Naive thymus-derived CD8-positive, alpha-beta T cell (primary cell): ENCODE measurements at regions not wholly inside any gene's neighbourhood (a gene's known extent, or its start where the extent isn't known, plus 50 kb on each side); places are given as distances from the start of the nearest gene placed in this dataset.

ENCODE experiments used
- ATAC-seq, 2 donors: fragments of 150-1000 bp; cut with Tn5 transposase in 1 of 2; sonication (Bioruptor Pico), chemical (Tn5 transposase) in 1 of 2; 1 replicate in 1 of 2; 2 replicates in 1 of 2; pipeline ENCODE4 v1.10.0; 2021; ENCODE audit warnings: mild to moderate bottlenecking in 2 of 2, moderate library complexity in 2 of 2
- POLR2A ChIA-PET: fragments of 350-600 bp; sonication (Branson Sonifier 250); formaldehyde crosslinking; loops from one replicate; lab custom pipeline; 2021; ENCODE audit warnings: antibody characterized with exemption; lab: Charles Lee
- DNase-seq, 10 donors: peaks; one replicate each; pipeline versions ENCODE4 v3.0.0 to v3.0.0-alpha.2; 2020 to 2022
- H3K27ac Mint-ChIP-seq, 10 donors: one replicate each; pipeline ENCODE4 v1.8.0; 2020 to 2022; ENCODE audit warnings: mild to moderate bottlenecking in 10 of 10, mixed read lengths in 10 of 10, moderate library complexity in 4 of 10, inconsistent platforms in 1 of 10
- H3K27me3 Mint-ChIP-seq, 5 donors: one replicate each; pipeline ENCODE4 v1.8.0; 2021 to 2022; ENCODE audit warnings: mixed read lengths in 5 of 5
- H3K36me3 Mint-ChIP-seq, 3 donors: one replicate each; pipeline ENCODE4 v1.8.0; 2020 to 2022; ENCODE audit warnings: mixed read lengths in 3 of 3, mild to moderate bottlenecking in 2 of 3, inconsistent platforms in 1 of 3
- H3K4me1 Mint-ChIP-seq, 4 donors: one replicate each; pipeline ENCODE4 v1.8.0; 2021 to 2022; ENCODE audit warnings: mixed read lengths in 4 of 4
- H3K4me3 Mint-ChIP-seq, 10 donors: one replicate each; pipeline ENCODE4 v1.8.0; 2020 to 2022; ENCODE audit warnings: mild to moderate bottlenecking in 10 of 10, mixed read lengths in 10 of 10, moderate library complexity in 6 of 10, inconsistent platforms in 1 of 10
- H3K9me3 Mint-ChIP-seq, 9 donors: one replicate each; pipeline ENCODE4 v1.8.0; 2020 to 2022; ENCODE audit warnings: mixed read lengths in 9 of 9, mild to moderate bottlenecking in 3 of 9, inconsistent platforms in 1 of 9, moderate library complexity in 1 of 9

DNA sequence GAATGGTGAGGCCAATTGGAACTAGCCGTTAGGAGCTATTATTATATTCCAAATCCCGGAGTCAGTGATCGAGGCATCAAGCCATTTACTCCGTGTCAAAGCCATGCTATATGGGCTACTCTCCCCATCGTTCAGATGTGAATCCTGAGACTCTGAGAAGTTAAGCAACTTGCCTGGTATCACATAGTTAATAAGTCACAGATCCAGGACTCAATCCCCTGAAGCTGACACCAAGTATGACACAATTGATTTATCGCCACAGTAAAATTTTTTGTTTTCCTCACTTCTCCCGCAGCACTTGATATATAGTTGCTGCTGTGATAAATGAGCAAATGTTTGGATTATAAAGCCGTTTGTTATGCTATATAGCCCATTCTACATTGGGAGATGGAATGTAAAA is 50.8 kb upstream of the TSHZ2 start:
- H3K4me1 Mint-ChIP-seq, result no peaks in the 10 kb centered on the region
- ATAC-seq (no peak), DNase-seq (no peak)
- H3K36me3 Mint-ChIP-seq, result peaks cover 0 to 3% (median 0%) of the 10 kb centered on the region in 3 donors
- no peak overlapping the region for H3K27ac Mint-ChIP-seq
- peaks cover 8 to 25% (median 18%) of the 10 kb centered on the region in 5 donors for H3K27me3 Mint-ChIP-seq
- H3K4me3 Mint-ChIP-seq, result no peak overlapping the region
- H3K9me3 Mint-ChIP-seq, result peaks cover 0 to 2% (median 0%) of the 10 kb centered on the region in 9 donors
- POLR2A ChIA-PET, result no interaction called here

DNA sequence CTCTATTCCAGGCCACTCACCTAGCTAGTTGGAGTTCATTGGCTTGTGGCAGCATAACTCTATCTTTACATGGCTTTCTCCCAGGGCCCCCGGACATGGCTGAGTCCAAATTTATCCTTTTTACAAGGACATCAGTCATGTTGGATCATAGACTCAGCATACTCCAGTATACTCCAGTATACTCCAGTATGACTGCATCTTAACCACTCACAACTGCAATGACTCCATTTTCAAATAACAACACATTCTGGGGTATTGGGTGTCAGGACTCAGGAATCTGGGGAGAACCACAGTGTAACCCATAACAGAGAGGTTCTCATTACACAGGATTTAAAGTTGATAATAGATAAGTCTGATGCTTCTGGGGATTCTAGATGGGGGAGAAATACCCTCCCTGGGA is 53.8 kb upstream of the TSHZ2 start:
- DNase-seq, result no peak
- Mint-ChIP-seq H3K4me1 (no peaks in the 10 kb centered on the region), H3K9me3 (peaks cover 0 to 7% (median 4%) of the 10 kb centered on the region in 9 donors), H3K36me3 (peaks cover 0 to 10% (median 10%) of the 10 kb centered on the region in 3 donors), H3K27ac (peak overlapping the region in 1 of 10 donors; percentile 6), H3K4me3 (no peak overlapping the region), H3K27me3 (peaks cover 4 to 20% (median 9%) of the 10 kb centered on the region in 5 donors)
- no peak for ATAC-seq
- POLR2A ChIA-PET, result no interaction called here

DNA sequence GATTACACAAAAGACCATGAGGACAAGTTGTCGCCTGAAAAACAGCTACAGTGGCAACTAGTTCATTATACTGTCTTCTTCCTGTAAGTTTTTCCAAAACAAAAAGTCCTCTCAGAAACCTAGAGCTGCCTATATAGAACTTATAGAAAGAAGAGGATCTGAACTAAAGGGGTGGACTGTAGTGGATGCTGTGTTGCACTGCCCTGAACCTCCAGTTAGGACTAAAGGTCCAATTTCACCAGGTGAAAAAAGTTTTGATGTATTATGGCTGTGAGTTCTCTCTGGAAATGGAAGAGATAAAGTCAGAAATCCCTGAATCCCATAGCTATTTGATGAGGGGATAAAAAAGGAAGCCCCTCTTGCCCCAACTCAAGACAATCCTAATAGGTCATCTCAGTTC is 56.6 kb upstream of the TSHZ2 start:
- Mint-ChIP-seq H3K9me3 (peaks cover 0 to 7% (median 4%) of the 10 kb centered on the region in 9 donors), H3K36me3 (peaks cover 0 to 11% (median 10%) of the 10 kb centered on the region in 3 donors), H3K4me3 (no peak overlapping the region), H3K27ac (no peak overlapping the region), H3K4me1 (no peaks in the 10 kb centered on the region), H3K27me3 (peaks cover 0 to 4% (median 0%) of the 10 kb centered on the region in 5 donors)
- POLR2A ChIA-PET, result no interaction called here
- ATAC-seq (no peak), DNase-seq (no peak)

DNA sequence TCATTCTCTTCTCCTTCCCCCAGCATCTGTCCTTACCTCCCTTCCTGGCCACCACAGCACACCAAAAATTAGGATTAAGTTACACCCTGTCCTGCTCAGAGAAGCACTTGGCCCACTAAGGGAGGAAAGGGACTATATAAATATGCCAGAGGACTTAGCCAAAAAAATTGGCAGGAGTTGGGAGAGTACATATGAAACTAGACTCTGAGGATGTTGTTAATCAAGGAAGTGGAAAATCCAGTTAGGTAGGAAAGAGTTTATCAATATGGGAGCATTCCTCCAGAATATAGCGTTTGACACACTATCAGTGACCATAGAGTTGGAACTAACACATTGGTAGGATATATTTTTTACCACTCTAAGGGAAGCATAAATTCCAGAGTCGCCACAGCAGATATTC is 57.3 kb upstream of the TSHZ2 start:
- no peaks in the 10 kb centered on the region for H3K4me1 Mint-ChIP-seq
- POLR2A ChIA-PET, result no interaction called here
- peaks cover 0 to 7% (median 4%) of the 10 kb centered on the region in 9 donors for H3K9me3 Mint-ChIP-seq
- ATAC-seq, result no peak
- H3K4me3 Mint-ChIP-seq, result no peak overlapping the region
- DNase-seq, result no peak
- H3K27ac Mint-ChIP-seq, result peak overlapping the region in 1 of 10 donors; percentile 65
- peaks cover 0 to 11% (median 7%) of the 10 kb centered on the region in 3 donors for H3K36me3 Mint-ChIP-seq
- peaks cover 0 to 4% (median 0%) of the 10 kb centered on the region in 5 donors for H3K27me3 Mint-ChIP-seq

DNA sequence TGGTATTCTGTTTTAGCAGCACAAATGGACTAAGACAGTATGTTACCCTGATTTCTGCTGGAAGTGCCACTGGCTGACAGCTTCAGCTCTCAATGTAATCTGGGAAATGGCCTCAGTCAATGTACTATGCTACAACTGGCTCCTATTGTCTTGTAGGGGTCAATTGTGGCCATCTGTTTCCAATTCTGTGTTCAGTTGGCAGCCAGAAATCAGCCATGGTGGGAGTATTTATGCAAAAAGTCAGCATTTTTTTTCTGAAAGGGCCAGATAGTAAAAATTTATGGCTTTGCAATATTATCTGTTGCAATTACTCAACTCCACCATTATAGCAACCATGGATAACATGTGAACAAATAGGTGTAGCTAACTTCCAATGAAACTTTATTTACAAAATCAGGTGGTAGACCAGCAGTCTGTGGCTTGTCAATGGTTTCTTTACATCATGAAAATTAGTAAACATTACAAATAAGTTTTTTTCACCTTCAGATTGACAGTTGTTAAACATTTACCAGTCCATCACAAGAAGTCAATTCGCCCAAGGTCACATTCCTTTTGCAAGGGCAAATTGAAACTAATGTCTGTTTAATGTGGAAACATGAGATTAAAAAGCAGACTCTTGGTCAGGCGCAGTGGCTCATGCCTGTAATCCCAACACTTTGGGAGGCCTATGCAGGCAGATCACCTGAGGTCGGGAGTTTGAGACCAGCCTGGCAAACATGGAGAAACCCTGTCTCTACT is 58.3 kb upstream of the TSHZ2 start:
- H3K27ac Mint-ChIP-seq, result no peak overlapping the region
- no peak for DNase-seq
- peaks cover 0 to 7% (median 4%) of the 10 kb centered on the region in 9 donors for H3K9me3 Mint-ChIP-seq
- POLR2A ChIA-PET, result no interaction called here
- peaks cover 0 to 4% (median 0%) of the 10 kb centered on the region in 5 donors for H3K27me3 Mint-ChIP-seq
- H3K4me1 Mint-ChIP-seq, result peaks cover 0 to 2% (median 0%) of the 10 kb centered on the region in 4 donors
- H3K36me3 Mint-ChIP-seq, result peaks cover 0 to 11% (median 7%) of the 10 kb centered on the region in 3 donors
- no peak for ATAC-seq
- no peak overlapping the region for H3K4me3 Mint-ChIP-seq

DNA sequence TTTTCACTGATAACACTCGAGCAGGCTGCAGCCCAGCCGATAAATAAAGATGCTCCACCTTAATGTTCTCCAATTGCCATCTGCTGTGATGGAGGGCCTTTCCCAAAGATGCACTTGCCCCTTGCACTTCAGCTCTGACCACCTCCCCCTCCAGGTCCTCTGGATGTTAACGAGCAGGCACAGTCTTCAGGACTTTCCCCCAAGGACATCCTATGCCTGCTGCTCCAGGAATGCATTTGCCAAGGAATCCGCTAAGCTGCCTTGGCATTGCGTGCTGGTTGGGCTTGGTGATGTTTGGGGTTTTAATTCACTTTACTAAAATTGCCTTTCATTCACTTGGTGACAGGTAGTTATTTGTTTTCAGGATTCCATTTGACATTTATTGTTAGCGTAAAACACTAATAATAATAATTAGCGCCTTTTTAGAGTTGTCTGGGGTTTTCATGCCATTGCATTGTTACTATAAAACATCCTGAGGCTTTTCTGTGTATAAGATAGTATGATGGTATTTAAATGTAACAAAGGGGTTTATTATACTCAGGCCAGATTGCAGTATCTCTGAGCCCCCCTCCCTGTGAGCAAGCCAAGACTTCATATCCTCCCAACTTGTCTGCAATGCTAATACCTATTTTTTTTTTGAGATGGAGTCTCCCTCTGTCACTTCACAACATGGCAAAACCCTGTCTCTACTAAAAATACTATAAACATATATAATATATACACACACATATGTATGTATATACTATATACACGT is 66.7 kb upstream of the TSHZ2 start:
- POLR2A ChIA-PET, result no interaction called here
- ATAC-seq (no peak), DNase-seq (no peak)
- H3K4me1 Mint-ChIP-seq, result peaks cover 0 to 2% (median 0%) of the 10 kb centered on the region in 4 donors
- no peak overlapping the region for H3K27ac Mint-ChIP-seq
- H3K27me3 Mint-ChIP-seq, result peaks cover 5 to 31% (median 14%) of the 10 kb centered on the region in 5 donors
- no peaks in the 10 kb centered on the region for H3K36me3 Mint-ChIP-seq
- no peak overlapping the region for H3K4me3 Mint-ChIP-seq
- no peaks in the 10 kb centered on the region for H3K9me3 Mint-ChIP-seq

DNA sequence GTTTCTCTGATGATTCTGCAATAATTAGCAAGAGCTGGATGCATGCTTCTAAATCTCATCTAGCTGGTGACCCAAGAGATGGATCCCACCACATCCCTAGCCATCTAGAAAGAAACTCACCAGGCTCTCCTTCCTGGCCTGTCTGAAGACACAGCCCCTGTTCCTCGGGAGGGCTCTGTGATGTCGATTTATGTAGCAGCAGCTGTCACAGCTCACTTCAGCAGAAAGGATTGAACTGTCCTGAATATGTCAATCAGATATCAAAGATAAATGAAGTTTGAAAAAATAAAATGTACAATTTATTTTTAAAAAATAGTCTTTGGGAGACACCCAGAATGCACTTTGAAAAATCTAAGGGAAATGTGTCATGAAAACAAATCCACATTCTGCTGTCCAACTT is 67.3 kb upstream of the TSHZ2 start:
- Mint-ChIP-seq H3K27me3 (peaks cover 5 to 31% (median 14%) of the 10 kb centered on the region in 5 donors), H3K27ac (no peak overlapping the region), H3K36me3 (no peaks in the 10 kb centered on the region), H3K9me3 (no peaks in the 10 kb centered on the region), H3K4me1 (peaks cover 0 to 2% (median 0%) of the 10 kb centered on the region in 4 donors), H3K4me3 (no peak overlapping the region)
- DNase-seq (no peak), ATAC-seq (no peak)
- POLR2A ChIA-PET, result no interaction called here

DNA sequence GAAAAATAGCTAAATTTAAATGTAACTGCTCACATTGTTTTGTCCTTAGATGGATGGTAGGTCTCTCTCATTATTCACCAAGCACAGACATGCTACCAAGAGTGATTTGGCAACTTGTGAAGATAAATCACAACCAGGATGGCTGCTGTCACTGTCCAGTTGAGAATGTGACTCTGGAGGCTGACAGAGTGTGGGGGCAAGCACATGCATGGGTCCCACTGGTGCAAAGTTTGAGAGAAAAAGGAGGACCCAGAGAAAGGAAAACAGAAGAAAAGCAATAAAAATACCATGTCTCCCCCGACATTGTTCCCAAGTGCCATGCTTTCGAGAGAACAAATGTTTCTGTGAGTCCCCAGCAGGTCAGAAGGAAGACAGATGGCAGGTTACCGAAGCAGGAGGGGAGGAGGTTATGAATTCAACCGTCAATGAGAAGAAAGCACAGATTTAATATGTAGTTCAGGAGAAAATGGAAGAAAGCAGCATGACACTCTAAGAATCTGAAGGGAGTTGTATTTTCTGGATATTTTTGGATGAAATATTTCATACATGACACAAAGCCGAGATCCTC is 73.0 kb upstream of the TSHZ2 start:
- POLR2A ChIA-PET, result no interaction called here
- Mint-ChIP-seq H3K27me3 (peaks cover 15 to 50% (median 15%) of the 10 kb centered on the region in 5 donors), H3K4me3 (no peak overlapping the region), H3K9me3 (peaks cover 0 to 6% (median 1%) of the 10 kb centered on the region in 9 donors), H3K36me3 (no peaks in the 10 kb centered on the region), H3K27ac (no peak overlapping the region), H3K4me1 (peaks cover 2 to 8% (median 4%) of the 10 kb centered on the region in 4 donors)
- no peak for ATAC-seq
- DNase-seq, result no peak

DNA sequence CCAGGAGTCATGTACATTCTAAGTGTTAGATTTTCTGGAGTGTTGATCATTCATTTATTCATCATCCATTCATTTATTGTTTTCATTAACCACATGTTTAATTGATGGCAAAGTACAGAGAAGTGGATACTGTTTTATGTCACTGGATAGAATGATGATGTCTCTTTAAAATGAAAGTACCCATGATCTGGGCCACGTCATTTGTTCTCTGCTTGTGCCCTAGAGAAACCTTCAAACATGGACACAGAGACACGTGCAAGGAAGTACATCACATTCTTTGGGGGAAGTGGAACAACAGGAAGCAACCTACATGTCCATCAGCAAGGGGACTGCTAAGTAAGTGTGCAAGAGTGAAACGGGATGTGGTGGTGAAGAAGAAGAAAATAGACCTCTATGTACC is 75.8 kb upstream of the TSHZ2 start:
- H3K27ac Mint-ChIP-seq, result no peak overlapping the region
- DNase-seq, result peak in 1 of 10 donors; percentile 2
- no peak overlapping the region for H3K4me3 Mint-ChIP-seq
- POLR2A ChIA-PET, result no interaction called here
- peaks cover 2 to 8% (median 4%) of the 10 kb centered on the region in 4 donors for H3K4me1 Mint-ChIP-seq
- peak in 1 of 2 donors; percentile 27 for ATAC-seq
- peaks cover 0 to 6% (median 1%) of the 10 kb centered on the region in 9 donors for H3K9me3 Mint-ChIP-seq
- peaks cover 5 to 29% (median 10%) of the 10 kb centered on the region in 5 donors for H3K27me3 Mint-ChIP-seq
- no peaks in the 10 kb centered on the region for H3K36me3 Mint-ChIP-seq

DNA sequence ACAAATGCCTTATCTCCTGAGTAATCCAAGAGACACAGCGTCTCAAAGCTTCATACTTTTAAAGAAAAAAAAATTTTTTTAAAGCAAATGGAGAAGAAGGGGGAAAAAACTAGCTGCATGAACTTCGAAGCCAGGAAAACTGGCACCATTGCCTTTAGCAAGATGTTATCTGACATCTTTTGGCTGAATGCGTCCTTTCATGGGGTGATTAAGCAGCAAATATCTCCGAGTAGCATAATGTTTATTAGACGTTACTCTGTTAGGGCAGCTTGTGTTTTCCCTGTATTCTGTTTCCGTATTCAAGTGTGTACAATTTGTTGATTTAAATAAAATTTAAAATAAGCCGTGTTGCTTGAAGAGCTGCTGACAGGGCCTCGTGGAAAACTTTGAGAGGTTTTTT is 76.5 kb upstream of the TSHZ2 start:
- H3K27ac Mint-ChIP-seq, result no peak overlapping the region
- peaks cover 2 to 8% (median 4%) of the 10 kb centered on the region in 4 donors for H3K4me1 Mint-ChIP-seq
- peaks cover 0 to 6% (median 2%) of the 10 kb centered on the region in 9 donors for H3K9me3 Mint-ChIP-seq
- H3K27me3 Mint-ChIP-seq, result peaks cover 5 to 29% (median 10%) of the 10 kb centered on the region in 5 donors
- DNase-seq (no peak), ATAC-seq (no peak)
- no peak overlapping the region for H3K4me3 Mint-ChIP-seq
- H3K36me3 Mint-ChIP-seq, result no peaks in the 10 kb centered on the region
- POLR2A ChIA-PET, result no interaction called here

DNA sequence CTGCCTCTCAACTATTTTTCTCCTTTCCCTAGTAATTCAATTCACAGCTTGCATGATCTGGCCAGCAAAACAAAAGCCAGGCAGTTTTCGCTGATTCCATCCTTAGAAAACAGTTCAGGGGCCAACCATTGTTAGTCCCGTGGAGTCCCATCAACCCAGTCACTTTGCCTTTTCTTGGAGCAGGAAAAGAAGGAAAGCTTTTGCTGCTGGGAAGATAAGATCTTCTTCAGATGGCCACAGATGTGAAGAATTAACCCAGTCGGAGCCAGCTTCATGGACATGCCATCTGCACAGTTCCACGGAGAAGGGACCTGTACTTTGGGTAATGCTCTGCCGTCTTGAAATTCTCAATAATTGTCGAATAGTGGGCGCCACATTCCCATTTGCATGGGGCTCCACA is 76.9 kb upstream of the TSHZ2 start:
- Mint-ChIP-seq H3K27ac (no peak overlapping the region), H3K27me3 (peaks cover 5 to 29% (median 10%) of the 10 kb centered on the region in 5 donors), H3K9me3 (peaks cover 0 to 6% (median 2%) of the 10 kb centered on the region in 9 donors), H3K4me3 (no peak overlapping the region), H3K36me3 (no peaks in the 10 kb centered on the region), H3K4me1 (peaks cover 2 to 8% (median 4%) of the 10 kb centered on the region in 4 donors)
- ATAC-seq (no peak), DNase-seq (no peak)
- POLR2A ChIA-PET, result no interaction called here

DNA sequence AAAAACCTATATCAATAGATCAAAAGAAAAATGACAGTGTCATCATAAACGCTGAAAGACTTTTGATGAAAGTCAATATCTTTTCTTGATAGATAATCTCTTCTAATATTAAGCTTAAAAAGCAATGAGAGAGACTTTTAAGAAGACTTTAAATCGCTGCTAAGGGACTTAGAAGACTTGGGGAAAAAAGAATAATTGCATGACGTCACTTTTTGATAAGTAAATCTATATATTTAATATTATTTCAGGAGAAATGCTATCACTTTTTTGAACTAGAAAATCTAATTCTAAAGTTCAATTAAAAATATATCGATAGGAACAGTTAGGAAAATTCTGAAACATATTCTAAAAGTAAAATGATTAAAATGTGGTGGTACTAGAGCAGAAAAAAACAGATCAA is 78.7 kb upstream of the TSHZ2 start:
- H3K4me1 Mint-ChIP-seq, result peaks cover 4 to 8% (median 4%) of the 10 kb centered on the region in 4 donors
- DNase-seq, result no peak
- POLR2A ChIA-PET, result no interaction called here

More for the DNA sequence above, 78.7 kb upstream of the TSHZ2 start:
- no peak for ATAC-seq
- H3K36me3 Mint-ChIP-seq, result no peaks in the 10 kb centered on the region
- no peak overlapping the region for H3K4me3 Mint-ChIP-seq
- H3K9me3 Mint-ChIP-seq, result peaks cover 0 to 6% (median 2%) of the 10 kb centered on the region in 9 donors
- peaks cover 5 to 29% (median 11%) of the 10 kb centered on the region in 5 donors for H3K27me3 Mint-ChIP-seq
- H3K27ac Mint-ChIP-seq, result no peak overlapping the region
